ENCODE measurements at regions not wholly inside any gene's neighbourhood (a gene's known extent, or its start where the extent isn't known, plus 50 kb on each side); places are given as distances from the start of the nearest gene placed in this dataset.

DNA sequence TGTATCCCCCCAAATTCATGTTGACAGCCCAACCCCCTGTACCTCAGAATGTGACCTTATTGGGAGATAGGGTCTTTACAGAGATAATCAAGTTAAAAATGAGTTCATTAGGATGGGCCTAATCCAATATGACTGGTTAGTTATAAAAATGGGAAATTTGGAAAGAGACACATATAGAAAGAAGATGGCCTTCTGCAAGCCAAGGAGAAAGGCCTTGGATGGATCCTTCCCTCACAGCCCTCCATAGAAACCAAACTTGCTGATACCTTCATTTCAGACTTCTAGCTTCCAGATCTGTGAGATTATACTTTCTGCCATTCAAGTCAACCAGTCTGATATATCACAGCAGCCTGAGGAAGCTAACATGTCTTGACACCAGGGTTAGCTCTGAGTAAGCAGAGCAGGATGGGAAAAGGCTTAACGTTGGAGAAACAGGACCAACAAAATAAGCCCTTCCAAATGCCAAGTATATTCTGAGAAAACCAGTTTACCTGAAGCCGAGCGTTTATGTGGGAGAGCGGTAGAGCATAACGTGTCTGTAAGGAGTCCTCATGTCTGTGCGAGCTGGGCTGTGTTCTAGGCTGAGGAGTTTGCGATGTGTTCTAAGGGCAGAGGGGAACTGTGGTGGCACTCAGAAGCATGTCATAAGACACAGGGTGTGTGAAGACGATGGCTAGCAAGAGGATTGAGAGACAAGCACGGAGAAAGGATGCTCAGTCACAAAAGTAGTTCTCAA lies 206.1 kb downstream of the PIK3R1 start:
- TF ChIP-seq EZH2 (IDR thresholded peaks at IDR 0.05) = no peak
- TF ChIP-seq POLR2AphosphoS5 (IDR thresholded peaks at IDR 0.05; ENCODE audit: borderline replicate concordance, low read depth, low read length) = no peak
